IMR-90 (cell line): ENCODE measurements at regions not wholly inside any gene's neighbourhood (a gene's known extent, or its start where the extent isn't known, plus 50 kb on each side); places are given as distances from the start of the nearest gene placed in this dataset.

Source experiments
- ATAC-seq: fragments of 200-7000 bp; cut with Tn5 transposase; 2 replicates; pipeline ENCODE4 v1.9.1; 2020; ENCODE audit warnings: low read depth, mild to moderate bottlenecking, moderate library complexity
- BruUV-seq: library from RNA; stranded (reverse); fragments of 400-500 nt; replicated peaks from 2 replicates; lab custom pipeline; 2021; lab: Mats Ljungman, UMichigan
- CTCF ChIA-PET: fragments of 300-600 bp; formaldehyde crosslinking; extraction: SDS; loops from one replicate; lab custom pipeline; 2021; ENCODE audit warnings: antibody characterized with exemption; lab: Yijun Ruan, JAX
- POLR2A ChIA-PET: fragments of 300-600 bp; sonication (Branson Sonifier 250); formaldehyde crosslinking; loops from one replicate; lab custom pipeline; 2022; ENCODE audit warnings: antibody characterized with exemption; ENCODE audit not compliant: unreplicated experiment; lab: Charles Lee
- DNase-seq: peaks from one replicate; pipeline ENCODE4 v3.0.0; 2013
- H2AFZ ChIP-seq: replicated peaks from 2 replicates; pipeline ENCODE3; 2013; ENCODE audit warnings: low read length, mild to moderate bottlenecking; ENCODE audit not compliant: poor library complexity
- H2AK5ac ChIP-seq: 2 replicates; pipeline ENCODE4 v1.6.1; 2013; ENCODE audit warnings: low read depth, low read length, inconsistent platforms
- H2AK9ac ChIP-seq: replicated peaks from 2 replicates; pipeline ENCODE3; 2013; ENCODE audit warnings: mild to moderate bottlenecking, low read depth, low read length, moderate library complexity; ENCODE audit not compliant: poor library complexity
- H2BK120ac ChIP-seq: 2 replicates; pipeline ENCODE4 v1.6.1; 2013; ENCODE audit warnings: low read depth, low read length, inconsistent platforms
- H2BK15ac ChIP-seq: 3 replicates; pipeline ENCODE4 v1.6.1; 2013; ENCODE audit warnings: low read depth, low read length, inconsistent platforms
- H2BK20ac ChIP-seq: 2 replicates; pipeline ENCODE4 v1.6.1; 2013; ENCODE audit warnings: low read depth, mild to moderate bottlenecking, inconsistent platforms, low read length, moderate library complexity
- H2BK5ac ChIP-seq: 2 replicates; pipeline ENCODE4 v1.6.1; 2013; ENCODE audit warnings: mild to moderate bottlenecking, low read depth, low read length, inconsistent platforms; ENCODE audit not compliant: poor library complexity, severe bottlenecking
- H3K14ac ChIP-seq: replicated peaks from 2 replicates; pipeline ENCODE4 v1.6.1; 2013; ENCODE audit warnings: low read depth, low read length, inconsistent platforms
- H3K18ac ChIP-seq: 2 replicates; pipeline ENCODE4 v1.6.1; 2013; ENCODE audit warnings: low read depth, low read length, control low read depth
- H3K23ac ChIP-seq: 2 replicates; pipeline ENCODE4 v1.6.1; 2013; ENCODE audit warnings: low read depth, low read length, inconsistent platforms
- H3K27ac ChIP-seq: 2 replicates; pipeline ENCODE4 v1.5.1; 2013; ENCODE audit warnings: mild to moderate bottlenecking, control low read depth, low read length; ENCODE audit not compliant: insufficient read depth
- H3K27me3 ChIP-seq: 2 replicates; pipeline ENCODE4 v1.6.1; 2013; ENCODE audit warnings: low read length; ENCODE audit not compliant: control insufficient read depth, insufficient read depth
- H3K36me3 ChIP-seq: 2 replicates; pipeline ENCODE4 v1.6.1; 2013; ENCODE audit warnings: low read length, mixed read lengths; ENCODE audit not compliant: control insufficient read depth, insufficient read depth
- H3K4ac ChIP-seq: 2 replicates; pipeline ENCODE4 v1.6.1; 2013; ENCODE audit warnings: low read depth, low read length, inconsistent platforms
- H3K4me1 ChIP-seq: 2 replicates; pipeline ENCODE4 v1.6.1; 2013; ENCODE audit warnings: low read length, mixed read lengths; ENCODE audit not compliant: control insufficient read depth, insufficient read depth
- H3K4me2 ChIP-seq: 2 replicates; pipeline ENCODE4 v1.6.1; 2013; ENCODE audit warnings: low read depth, mild to moderate bottlenecking, control low read depth, low read length, moderate library complexity
- H3K4me3 ChIP-seq: 2 replicates; pipeline ENCODE4 v1.5.1; 2013; ENCODE audit warnings: low read depth, mild to moderate bottlenecking, control low read depth, low read length, moderate library complexity; ENCODE audit not compliant: insufficient read depth
- H3K56ac ChIP-seq: 2 replicates; pipeline ENCODE4 v1.6.1; 2013; ENCODE audit warnings: low read length, inconsistent platforms; ENCODE audit not compliant: insufficient read depth; ENCODE audit errors: extremely low read depth
- H3K79me1 ChIP-seq, 2 experiments: 2 replicates each; pipeline ENCODE4 v1.6.1; 2013; ENCODE audit warnings: low read length in 2 of 2, inconsistent platforms in 1 of 2, low read depth in 1 of 2
- H3K9ac ChIP-seq: 2 replicates; pipeline ENCODE4 v1.6.1; 2013; ENCODE audit warnings: low read depth, low read length, control low read depth
- H3K9me1 ChIP-seq: 2 replicates; pipeline ENCODE4 v1.6.1; 2013; ENCODE audit warnings: low read length, inconsistent platforms; ENCODE audit not compliant: insufficient read depth
- H3K9me3 ChIP-seq: 2 replicates; pipeline ENCODE4 v1.6.1; 2013; ENCODE audit warnings: low read length; ENCODE audit not compliant: control insufficient read depth, insufficient read depth
- H4K20me1 ChIP-seq: 2 replicates; pipeline ENCODE4 v1.6.1; 2013; ENCODE audit warnings: low read length, inconsistent platforms; ENCODE audit not compliant: insufficient read depth
- H4K5ac ChIP-seq: 2 replicates; pipeline ENCODE4 v1.6.1; 2013; ENCODE audit warnings: mild to moderate bottlenecking, low read depth, low read length, control low read depth
- H4K8ac ChIP-seq, 2 experiments: 2 replicates each; pipeline ENCODE4 v1.6.1; 2013; ENCODE audit warnings: low read depth in 2 of 2, low read length in 2 of 2, control low read depth in 1 of 2, inconsistent platforms in 1 of 2
- H4K91ac ChIP-seq: 2 replicates; pipeline ENCODE4 v1.6.1; 2013; ENCODE audit warnings: low read depth, low read length, inconsistent platforms; ENCODE audit not compliant: insufficient read depth
- BHLHE40 ChIP-seq: fragments of 150-350 bp; IDR thresholded peaks from 2 replicates; pipeline ENCODE4 v1.6.1; 2016; ENCODE audit warnings: mild to moderate bottlenecking, low read depth, low read length
- CEBPB ChIP-seq: IDR thresholded peaks from 2 replicates; pipeline ENCODE4 v1.6.1; 2012; ENCODE audit warnings: low read depth, low read length, improper control_type of control experiment
- MAFK ChIP-seq: IDR thresholded peaks from 2 replicates; pipeline ENCODE4 v1.6.1; 2012; ENCODE audit warnings: low read depth, low read length, improper control_type of control experiment
- MAZ ChIP-seq: IDR thresholded peaks from 2 replicates; pipeline ENCODE4 v1.6.1; 2012; ENCODE audit warnings: low read depth, mild to moderate bottlenecking, low read length, improper control_type of control experiment, moderate library complexity, borderline replicate concordance
- NFE2L2 ChIP-seq: fragments of 150-350 bp; IDR thresholded peaks from 2 replicates; pipeline ENCODE4 v1.6.1; 2016; ENCODE audit warnings: low read depth, mild to moderate bottlenecking, low read length
- POLR2A ChIP-seq: IDR thresholded peaks from 2 replicates; pipeline ENCODE4 v1.6.1; 2012; ENCODE audit warnings: mild to moderate bottlenecking, low read depth, low read length
- RAD21 ChIP-seq: IDR thresholded peaks from 2 replicates; pipeline ENCODE4 v1.6.1; 2012; ENCODE audit warnings: low read length, improper control_type of control experiment
- RCOR1 ChIP-seq: IDR thresholded peaks from 2 replicates; pipeline ENCODE4 v1.6.1; 2012; ENCODE audit warnings: mild to moderate bottlenecking, low read length, improper control_type of control experiment; ENCODE audit not compliant: insufficient replicate concordance
- WGBS, 2 experiments: methylation state at CpG; one replicate each; pipeline versions ENCODE4 v1.1.5 to v1.1.7; 2013; ENCODE audit warnings: missing lambda C conversion rate in 2 of 2; ENCODE audit not compliant: insufficient read length in 1 of 2; ENCODE audit errors: extremely low coverage in 2 of 2; 5-methylcytosine and 5-hydroxymethylcytosine counted together
- dilution Hi-C: fragments of 300-500 bp; cut with HindIII; formaldehyde crosslinking; loops from one replicate; pipeline ENCODE4 v1.14.3; 2018; ENCODE audit warnings: low sequenced_read_pairs; ENCODE audit not compliant: unreplicated experiment
- in situ Hi-C: fragments of 300-500 bp; cut with MboI; formaldehyde crosslinking; loops from 3 replicates; pipeline ENCODE4 v1.14.3; 2019; ENCODE audit warnings: low sequenced_read_pairs, inconsistent platforms, mixed read lengths
- intact Hi-C: fragments of 100-400 bp; cut with micrococcal nuclease; formaldehyde crosslinking; loops from 2 replicates; pipeline ENCODE4 v1.10.0; 2022

DNA sequence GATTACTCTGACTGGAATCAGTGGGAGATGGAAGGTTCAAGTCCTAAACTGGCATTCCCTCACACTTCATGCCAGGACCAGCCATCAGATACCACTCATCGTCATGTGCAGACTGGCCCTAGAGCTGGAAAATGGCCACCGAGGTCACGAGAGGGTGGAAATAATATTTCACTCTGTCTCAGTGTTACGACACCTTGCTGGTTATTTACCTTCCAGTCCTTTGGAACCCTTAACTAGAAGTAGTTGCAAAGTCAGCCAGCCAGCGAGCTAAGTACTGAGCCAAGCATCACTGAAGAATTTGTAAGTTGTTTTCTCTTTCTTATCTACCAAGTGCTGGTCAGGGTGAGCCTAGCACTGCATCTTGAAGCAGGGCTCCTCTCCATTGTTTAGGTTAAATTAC, 309.9 kb upstream of the RASGRP1 start:
- Histone ChIP-seq H3K4me1 (peaks cover 13% of the 10 kb centered on the region), H3K27me3 (no peaks in the 10 kb centered on the region), H3K4ac (peak overlapping the region; percentile 72), H2AFZ (no peak overlapping the region), H3K9me1 (peaks cover 24% of the 10 kb centered on the region), H2AK5ac (peak overlapping the region; percentile 95; the same call in 1 of the 2 replicates), H3K79me1 (peaks cover 0 to 4% of the 10 kb centered on the region in 2 experiments; a peak in 1 of 4 replicates), H3K36me3 (no peaks in the 10 kb centered on the region), H3K56ac (no peak overlapping the region), H2BK15ac (peak overlapping the region; percentile 73; the same call in 2 of the 3 replicates), H2BK120ac (peak overlapping the region; percentile 75), H4K91ac (peak overlapping the region; percentile 28; the same call in 1 of the 2 replicates), H4K8ac (0 out of 4 replicates have a peak overlapping the region, but pooled peaks of 1 of the 2 experiments have one; percentile 42), H3K4me2 (no peak overlapping the region), H3K27ac (peak overlapping the region; percentile 26; the same call in 1 of the 2 replicates), H3K14ac (peak overlapping the region; percentile 42; the same call in 1 of the 2 replicates), H3K4me3 (no peak overlapping the region), H3K18ac (peak overlapping the region; percentile 45; the same call in 1 of the 2 replicates), H2BK20ac (peak overlapping the region; percentile 14; the same call in 1 of the 2 replicates), H4K5ac (peak overlapping the region; percentile 30; the same call in 1 of the 2 replicates), H4K20me1 (no peaks in the 10 kb centered on the region), H3K9ac (no peak overlapping the region), H2BK5ac (no peak overlapping the region), H3K23ac (peak overlapping the region; percentile 38; the same call in 1 of the 2 replicates), H2AK9ac (no peak overlapping the region), H3K9me3 (no peaks in the 10 kb centered on the region)
- dilution Hi-C loops, result no loop called here
- ChIA-PET POLR2A (no interaction called here), CTCF (no interaction called here)
- ATAC-seq (no peak), DNase-seq (no peak)
- WGBS, 2 experiments, result 100% methylated on average over 1 of the region's 5 CpGs; no CpG with 5 or more reads in 1 of the 2 experiments
- in situ Hi-C loops, result no loop called here
- no peak for TF ChIP-seq MAZ
- no peak for TF ChIP-seq MAFK
- TF ChIP-seq RAD21, result no peak
- no peak for TF ChIP-seq BHLHE40
- TF ChIP-seq CEBPB, result no peak
- TF ChIP-seq POLR2A, result no peak
- TF ChIP-seq NFE2L2, result no peak
- no peak for TF ChIP-seq RCOR1
- no TSS peak for BruUV-seq
- intact Hi-C loops, result no loop called here
